HFF-Myc (cell line): ENCODE measurements at regions not wholly inside any gene's neighbourhood (a gene's known extent, or its start where the extent isn't known, plus 50 kb on each side); places are given as distances from the start of the nearest gene placed in this dataset.

Experiments used
- DNase-seq: peaks from one replicate; pipeline ENCODE4 v3.0.0-alpha.2; 2011; ENCODE audit warnings: low read depth; ENCODE audit errors: extremely low read depth
- H3K4me3 ChIP-seq: replicated peaks from 2 replicates; pipeline ENCODE4 v1.5.1; 2011; ENCODE audit warnings: low read depth, mild to moderate bottlenecking, control low read depth, low read length
- CTCF ChIP-seq: IDR thresholded peaks from 2 replicates; pipeline ENCODE4 v1.5.1; 2012; ENCODE audit warnings: mild to moderate bottlenecking, low read depth, low read length, control low read depth; ENCODE audit errors: missing control alignments

- DNase-seq, result no peak
- H3K4me3 ChIP-seq, result no peak overlapping the region
- TF ChIP-seq CTCF, result no peak
Measured at GRCh38 chr11:91840640-91841240, 383.9 kb upstream of the FAT3 start.

GRCh38 chr11:91837411-91838330, 386.9 kb upstream of the FAT3 start:
- DNase-seq, result no peak

GRCh38 chr11:91835051-91835560, 389.5 kb upstream of the FAT3 start:
- no peak for DNase-seq

More at GRCh38 chr11:91837411-91838330, 386.9 kb upstream of the FAT3 start:
- H3K4me3 ChIP-seq, result no peak overlapping the region
- no peak for TF ChIP-seq CTCF

GRCh38 chr11:91828901-91829300, 395.7 kb upstream of the FAT3 start:
- no peak for TF ChIP-seq CTCF
- no peak for DNase-seq
- H3K4me3 ChIP-seq, result no peak overlapping the region

More at GRCh38 chr11:91835051-91835560, 389.5 kb upstream of the FAT3 start:
- H3K4me3 ChIP-seq, result no peak overlapping the region
- no peak for TF ChIP-seq CTCF

- TF ChIP-seq CTCF, result no peak
- no peak overlapping the region for H3K4me3 ChIP-seq
Measured at GRCh38 chr11:91825777-91826176, 398.8 kb upstream of the FAT3 start.

GRCh38 chr11:91823252-91823830, 401.3 kb upstream of the FAT3 start:
- no peak overlapping the region for H3K4me3 ChIP-seq
- no peak for TF ChIP-seq CTCF
- no peak for DNase-seq

More at GRCh38 chr11:91825777-91826176, 398.8 kb upstream of the FAT3 start:
- DNase-seq, result no peak
